ENCODE measurements at regions not wholly inside any gene's neighbourhood (a gene's known extent, or its start where the extent isn't known, plus 50 kb on each side); places are given as distances from the start of the nearest gene placed in this dataset.
"Not testable (repeated sequence)": the region's sequence is repeated elsewhere in the genome, so short reads cannot be mapped to it uniquely, and the experiment has no call there.

- DNase-seq, result no peak
Observed at GRCh38 chr2:215740071-215740470, 273.3 kb downstream of the MREG start.

- DNase-seq, result no peak
Observed at GRCh38 chr2:215738351-215738750, 275.0 kb downstream of the MREG start.

GRCh38 chr2:215737477-215737876, 275.9 kb downstream of the MREG start:
- no peak for DNase-seq

DNA sequence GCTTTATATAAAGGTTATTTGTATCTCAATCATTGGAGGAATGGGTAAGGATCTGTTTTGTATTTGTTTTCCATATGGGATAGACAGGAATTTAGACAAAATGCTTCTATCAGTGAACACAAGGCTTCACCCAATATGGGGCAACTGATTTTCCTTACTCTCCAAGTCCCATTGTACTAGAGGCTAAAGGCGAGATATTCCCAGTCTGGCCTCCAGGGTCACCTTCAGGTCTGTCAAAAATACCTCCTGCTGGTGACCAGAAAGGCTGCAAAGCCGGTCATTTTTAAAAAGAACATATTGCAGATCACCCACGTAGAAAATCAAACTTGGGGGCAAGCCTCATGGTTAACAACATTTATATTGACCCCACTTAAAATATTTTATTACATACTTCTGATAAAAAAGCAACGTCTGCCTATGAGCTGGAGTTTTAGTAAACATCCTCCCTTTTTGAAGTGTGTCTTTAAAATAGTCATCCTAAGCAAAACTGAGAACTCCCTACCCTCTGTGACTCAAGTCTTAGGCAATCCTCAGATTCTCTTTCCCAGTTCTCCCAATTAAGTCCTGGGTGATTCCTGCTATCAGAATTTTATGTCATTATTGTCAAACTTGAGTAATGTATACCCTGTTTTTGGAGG, 276.6 kb downstream of the MREG start:
- no peak for DNase-seq

DNA sequence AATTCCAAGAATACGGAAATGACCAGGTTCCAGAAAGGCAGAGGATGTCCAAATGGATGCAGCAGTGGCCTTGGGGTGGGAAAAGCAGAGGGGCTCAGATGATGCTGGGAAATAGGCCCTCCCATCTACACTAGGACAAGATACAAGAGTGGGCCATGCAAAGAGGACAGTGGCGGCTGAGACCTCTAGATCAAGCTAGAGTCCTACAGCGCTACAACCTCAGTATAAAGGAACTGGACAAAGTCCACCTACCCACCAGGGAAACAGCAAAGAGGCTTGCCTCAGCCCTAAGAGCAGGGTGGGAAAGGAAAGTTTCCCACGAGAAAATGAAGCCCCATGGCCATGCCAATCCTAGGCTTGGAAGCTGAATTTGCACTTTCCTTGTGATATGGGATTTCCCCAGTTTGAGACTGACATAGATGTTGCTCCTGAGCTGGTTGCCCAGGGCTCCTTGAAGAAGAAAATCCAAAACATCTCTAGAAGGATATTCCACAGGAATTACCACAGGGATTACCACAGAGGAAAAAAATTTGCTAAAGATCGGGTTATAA, 282.2 kb downstream of the MREG start:
- DNase-seq, result no peak

- no peak for DNase-seq
Observed at GRCh38 chr2:215729985-215730620, 283.2 kb downstream of the MREG start.

GRCh38 chr2:215728504-215729065, 284.8 kb downstream of the MREG start:
- DNase-seq, result no peak

DNA sequence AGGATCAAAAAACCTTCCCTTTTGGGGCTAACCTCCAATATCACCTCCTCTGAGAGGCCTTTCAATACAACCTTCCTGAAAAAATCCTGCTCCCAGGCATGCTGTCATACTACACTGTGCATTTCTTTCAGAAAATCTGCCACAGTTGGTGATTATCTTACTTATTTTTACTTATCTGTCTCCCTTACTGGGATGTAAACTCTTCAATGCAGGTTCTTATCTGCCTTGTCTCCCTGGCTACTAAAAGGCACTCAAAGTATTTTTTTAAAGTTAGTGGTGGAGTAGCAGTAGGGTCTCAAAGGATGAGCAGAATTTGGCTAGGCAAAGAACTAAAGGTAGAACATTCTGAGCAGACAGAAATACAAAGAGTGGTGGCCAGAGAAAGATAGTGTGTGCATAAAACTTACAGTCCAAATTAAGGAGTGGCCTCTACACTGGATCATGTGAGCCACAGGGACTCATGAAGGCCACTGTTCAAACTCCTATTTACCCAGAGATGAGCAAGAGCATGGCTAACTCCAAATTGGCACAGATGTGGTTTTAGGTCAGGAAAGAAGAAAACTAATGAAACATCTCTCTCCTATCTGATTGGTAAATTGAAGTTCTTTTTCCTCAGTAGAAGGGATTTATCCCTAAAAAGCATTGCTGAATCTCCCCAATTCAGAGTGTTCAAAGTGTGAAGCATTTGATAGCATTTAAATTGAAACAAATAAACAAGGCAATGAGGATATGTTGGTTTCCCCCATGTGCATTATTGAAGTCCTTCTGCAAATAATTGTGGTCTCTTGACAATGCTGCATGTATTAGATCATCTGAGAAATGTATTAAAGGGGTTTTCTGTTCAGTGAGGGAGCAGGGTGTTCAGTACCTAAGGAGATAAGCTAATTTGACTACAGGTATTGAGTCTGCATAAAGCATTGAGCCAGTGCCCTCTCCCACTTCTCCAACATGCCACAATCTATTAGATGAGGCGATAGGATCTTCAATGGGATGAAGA, 285.5 kb downstream of the MREG start:
- DNase-seq, result no peak

- no peak for DNase-seq
Observed at GRCh38 chr2:215726070-215726469, 287.3 kb downstream of the MREG start.

- DNase-seq, result no peak
Observed at GRCh38 chr2:215724146-215724545, 288.3 kb upstream of the FN1 start.

DNA sequence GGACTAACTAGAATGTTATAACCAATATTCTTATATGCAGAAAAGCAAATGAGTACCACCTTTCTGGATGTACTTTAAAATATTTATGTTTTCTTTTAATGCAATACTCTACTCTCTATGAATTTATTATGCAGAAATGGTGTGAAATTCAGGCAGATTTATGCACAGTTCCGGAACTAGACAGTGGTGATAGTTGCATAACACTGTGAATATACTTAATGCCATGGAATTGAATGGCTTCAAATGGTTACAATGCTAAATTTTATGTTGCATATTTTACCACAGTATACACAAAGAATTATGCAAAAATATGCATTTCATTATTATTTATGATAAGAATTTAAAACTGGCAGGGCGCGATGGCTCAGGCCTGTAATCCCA, 287.8 kb upstream of the FN1 start:
- DNase-seq, result no peak

DNA sequence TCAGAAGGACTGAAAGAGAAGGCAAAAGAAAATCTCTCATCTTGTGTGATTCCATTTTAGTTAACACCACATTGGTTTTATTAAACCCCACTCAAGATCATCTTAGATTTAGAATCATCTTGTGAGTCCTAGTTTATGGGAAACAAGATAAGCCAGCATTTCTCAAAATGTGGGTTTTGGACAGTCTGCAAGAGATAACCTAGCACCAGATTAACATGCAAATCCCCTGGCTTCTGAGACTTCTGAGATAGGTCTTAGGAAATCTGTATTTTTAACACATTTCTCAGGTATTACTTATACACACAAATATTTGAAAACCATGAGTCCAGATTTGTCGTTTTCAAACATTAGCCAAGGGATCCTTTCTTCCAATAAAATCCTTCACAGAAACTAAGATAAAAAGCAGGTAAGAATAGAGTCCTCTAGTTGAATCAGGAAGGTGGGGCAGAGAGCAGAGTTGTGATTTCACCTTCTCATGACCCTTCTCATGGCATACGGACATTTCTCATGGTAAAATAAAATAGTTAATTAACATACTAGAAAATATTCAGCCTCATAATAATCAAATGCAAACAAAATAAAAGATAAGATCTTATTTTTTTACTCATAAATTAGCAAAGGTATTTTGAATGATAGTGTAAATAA, 287.2 kb upstream of the FN1 start:
- no peak for DNase-seq

- DNase-seq, result no peak
Observed at GRCh38 chr2:215722125-215722524, 286.3 kb upstream of the FN1 start.

DNA sequence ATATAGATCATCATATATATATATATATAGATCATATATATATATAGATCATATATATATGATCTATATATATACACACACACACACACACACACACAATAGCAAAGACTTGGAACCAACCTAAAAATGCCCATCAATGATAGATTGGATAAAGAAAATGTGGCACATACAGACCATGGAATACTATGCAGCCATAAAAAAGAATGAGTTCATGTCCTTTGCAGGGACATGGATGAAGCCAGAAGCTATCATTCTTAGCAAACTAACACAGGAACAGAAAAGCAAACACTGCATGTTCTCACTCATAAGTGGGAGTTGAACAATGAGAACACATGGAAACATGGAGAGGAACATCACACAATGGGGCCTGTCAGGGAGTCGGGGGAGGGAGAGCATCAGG, 285.6 kb upstream of the FN1 start:
- not testable (repeated sequence) for DNase-seq

- DNase-seq, result no peak
Observed at GRCh38 chr2:215718890-215719289, 283.0 kb upstream of the FN1 start.

DNA sequence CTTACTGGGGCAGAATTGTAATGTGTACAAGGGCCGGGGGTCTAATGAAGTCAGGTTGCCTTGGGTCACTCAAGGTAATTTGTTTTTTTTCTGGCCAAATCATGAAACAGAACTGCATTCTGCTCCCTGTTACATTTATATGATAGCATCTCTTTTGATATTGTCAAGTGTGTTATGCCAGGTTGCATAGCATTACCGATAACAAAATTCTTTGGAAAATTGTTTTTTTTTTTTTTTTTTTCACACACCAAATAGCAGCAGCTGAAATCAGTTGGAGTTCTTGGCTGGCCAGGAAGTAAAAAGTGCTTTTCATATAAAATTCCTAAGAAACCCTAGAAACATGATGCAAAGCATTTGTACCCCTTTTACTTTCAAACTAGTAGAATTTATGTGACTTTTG, 282.6 kb upstream of the FN1 start:
- DNase-seq, result no peak

GRCh38 chr2:215717501-215718381, 281.9 kb upstream of the FN1 start:
- DNase-seq, result no peak

DNA sequence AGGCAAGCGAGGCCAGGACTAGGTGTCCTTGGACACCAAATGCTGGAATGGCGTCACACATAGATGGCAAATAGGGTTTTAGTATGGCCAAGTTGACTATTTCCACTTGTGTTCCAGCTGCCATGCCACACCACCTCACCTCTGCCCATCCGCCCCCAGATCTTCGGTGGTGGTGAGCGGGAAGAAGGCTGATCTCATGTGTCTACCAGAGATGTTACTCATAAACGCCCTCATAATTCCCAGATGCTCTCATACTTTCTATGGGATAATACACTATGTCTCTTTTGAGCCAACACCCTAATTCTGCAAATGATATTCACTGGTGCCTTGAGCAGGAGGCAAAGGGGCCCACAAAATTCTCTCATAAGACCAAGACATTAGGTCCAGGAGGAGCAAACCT, 281.1 kb upstream of the FN1 start:
- no peak for DNase-seq

DNA sequence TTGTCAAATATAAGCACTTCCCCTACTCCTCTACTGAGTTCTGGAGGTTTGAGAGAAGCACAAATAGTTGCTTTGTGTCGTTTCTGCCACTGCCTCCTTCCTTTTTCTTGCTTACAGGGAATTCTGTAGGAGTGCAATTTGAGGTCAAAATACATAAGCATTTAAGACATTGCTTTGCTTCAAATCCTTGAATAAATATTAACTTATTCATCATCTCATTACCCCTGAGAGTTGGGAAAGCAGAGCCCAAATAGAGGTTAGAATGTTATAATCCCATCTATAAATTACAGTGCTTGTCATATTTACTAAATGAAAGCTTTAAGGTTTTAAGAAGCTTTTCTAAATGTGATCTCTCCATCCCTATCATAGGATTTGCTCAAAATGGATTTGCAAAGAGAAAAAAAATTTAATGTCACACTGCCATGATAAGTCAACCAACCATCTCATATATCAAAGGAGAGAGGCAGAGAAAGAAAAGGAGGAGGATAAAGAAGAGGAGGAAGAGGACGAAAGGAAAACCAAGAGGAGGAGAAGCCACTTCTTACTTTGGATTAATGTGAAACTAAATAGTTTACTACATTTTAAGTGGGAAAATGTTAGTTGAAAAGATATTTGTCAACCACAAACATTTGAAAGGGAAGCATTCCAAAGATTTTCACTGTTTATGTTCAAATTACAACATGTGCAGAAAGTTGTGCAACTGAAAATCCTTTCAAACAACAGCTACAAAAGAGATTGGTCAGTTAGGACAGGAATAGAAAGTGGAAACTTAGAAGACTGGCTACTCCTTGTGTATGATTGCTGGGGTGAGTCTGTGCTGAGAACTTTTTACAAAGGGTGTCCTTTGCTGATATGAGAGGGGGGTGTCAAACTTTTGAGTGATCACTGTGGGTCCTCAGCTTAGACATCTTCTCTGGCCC, 277.3 kb upstream of the FN1 start:
- DNase-seq, result no peak

GRCh38 chr2:215712219-215712868, 276.5 kb upstream of the FN1 start:
- no peak for DNase-seq
